ENCODE measurements at regions not wholly inside any gene's neighbourhood (a gene's known extent, or its start where the extent isn't known, plus 50 kb on each side); places are given as distances from the start of the nearest gene placed in this dataset.

DNA sequence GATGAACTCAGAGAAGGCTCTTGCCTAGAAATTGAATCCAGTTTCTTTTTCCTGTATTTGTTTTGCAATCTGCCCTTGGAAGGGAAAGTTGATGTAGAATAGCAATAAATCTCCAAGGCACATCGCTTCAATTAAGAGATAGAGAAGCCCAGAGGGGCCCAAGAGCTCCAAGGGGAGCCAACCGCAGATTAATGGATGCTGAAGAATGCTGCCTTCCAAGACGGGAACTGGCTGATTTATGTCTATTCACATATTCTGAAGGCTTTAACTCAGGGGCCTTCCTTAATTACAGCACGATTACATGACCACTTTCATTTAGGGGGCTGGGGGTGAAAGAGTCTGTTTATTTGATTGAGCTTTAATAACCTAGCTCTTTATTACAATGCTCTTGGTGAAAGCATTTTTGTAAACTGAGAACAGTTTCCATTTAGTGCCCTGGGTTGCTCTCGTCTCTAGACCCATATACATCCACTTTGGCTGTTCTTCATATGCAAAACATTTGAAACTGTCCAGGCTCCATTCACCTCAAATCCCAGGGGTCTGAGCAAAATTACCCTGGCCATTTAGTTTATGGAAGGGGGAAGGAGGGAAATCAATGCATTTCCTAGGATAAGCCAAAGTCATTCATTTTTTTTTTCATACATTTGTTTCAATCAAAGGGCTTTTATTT lies 87.4 kb upstream of the CLDN14 start (continued):
- TF ChIP-seq GLI4 (tag by site-specific recombination; IDR thresholded peaks at IDR 0.05) (no peak), ZNF707 (tag by site-specific recombination; IDR thresholded peaks at IDR 0.05) (no peak), ZNF404 (tag by site-specific recombination; IDR thresholded peaks at IDR 0.05) (no peak), ZNF184 (tag by site-specific recombination; IDR thresholded peaks at IDR 0.05) (peak; percentile 76; the same call in 1 of the 2 replicates), YY2 (tag by site-specific recombination; IDR thresholded peaks at IDR 0.05) (no peak), ZNF391 (tag by site-specific recombination; IDR thresholded peaks at IDR 0.05; ENCODE audit: borderline replicate concordance, low read depth) (no peak), ZNF48 (tag by site-specific recombination; IDR thresholded peaks at IDR 0.05) (no peak), ZBTB17 (tag by site-specific recombination; IDR thresholded peaks at IDR 0.05) (peak; percentile 89), RBAK (tag by site-specific recombination; IDR thresholded peaks at IDR 0.05) (no peak), ZSCAN23 (tag by site-specific recombination; IDR thresholded peaks at IDR 0.05) (no peak; the same call in 1 of the 2 replicates), ZNF701 (tag by site-specific recombination; IDR thresholded peaks at IDR 0.05) (no peak), GFI1B (tag by site-specific recombination; IDR thresholded peaks at IDR 0.05) (no peak; the same call in 1 of the 2 replicates), ZNF558 (tag by site-specific recombination; IDR thresholded peaks at IDR 0.05) (peak; percentile 71; the same call in 1 of the 2 replicates), ZNF549 (tag by site-specific recombination; IDR thresholded peaks at IDR 0.05) (no peak), ZNF132 (tag by site-specific recombination; IDR thresholded peaks at IDR 0.05; ENCODE audit: borderline replicate concordance) (no peak), SP3 (tag by site-specific recombination; IDR thresholded peaks at IDR 0.05) (no peak), ZBTB8A (tag by site-specific recombination; IDR thresholded peaks at IDR 0.05) (peak; percentile 83), ZNF341 (tag by site-specific recombination; IDR thresholded peaks at IDR 0.05; ENCODE audit: low read depth) (peak; percentile 61)
- TF ChIP-seq, protein P1, sequence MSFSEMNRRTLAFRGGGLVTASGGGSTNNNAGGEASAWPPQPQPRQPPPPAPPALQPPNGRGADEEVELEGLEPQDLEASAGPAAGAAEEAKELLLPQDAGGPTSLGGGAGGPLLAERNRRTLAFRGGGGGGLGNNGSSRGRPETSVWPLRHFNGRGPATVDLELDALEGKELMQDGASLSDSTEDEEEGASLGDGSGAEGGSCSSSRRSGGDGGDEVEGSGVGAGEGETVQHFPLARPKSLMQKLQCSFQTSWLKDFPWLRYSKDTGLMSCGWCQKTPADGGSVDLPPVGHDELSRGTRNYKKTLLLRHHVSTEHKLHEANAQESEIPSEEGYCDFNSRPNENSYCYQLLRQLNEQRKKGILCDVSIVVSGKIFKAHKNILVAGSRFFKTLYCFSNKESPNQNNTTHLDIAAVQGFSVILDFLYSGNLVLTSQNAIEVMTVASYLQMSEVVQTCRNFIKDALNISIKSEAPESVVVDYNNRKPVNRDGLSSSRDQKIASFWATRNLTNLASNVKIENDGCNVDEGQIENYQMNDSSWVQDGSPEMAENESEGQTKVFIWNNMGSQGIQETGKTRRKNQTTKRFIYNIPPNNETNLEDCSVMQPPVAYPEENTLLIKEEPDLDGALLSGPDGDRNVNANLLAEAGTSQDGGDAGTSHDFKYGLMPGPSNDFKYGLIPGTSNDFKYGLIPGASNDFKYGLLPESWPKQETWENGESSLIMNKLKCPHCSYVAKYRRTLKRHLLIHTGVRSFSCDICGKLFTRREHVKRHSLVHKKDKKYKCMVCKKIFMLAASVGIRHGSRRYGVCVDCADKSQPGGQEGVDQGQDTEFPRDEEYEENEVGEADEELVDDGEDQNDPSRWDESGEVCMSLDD (tag by site-specific recombination; IDR thresholded peaks at IDR 0.05), result no peak
- TF ChIP-seq, protein P2, sequence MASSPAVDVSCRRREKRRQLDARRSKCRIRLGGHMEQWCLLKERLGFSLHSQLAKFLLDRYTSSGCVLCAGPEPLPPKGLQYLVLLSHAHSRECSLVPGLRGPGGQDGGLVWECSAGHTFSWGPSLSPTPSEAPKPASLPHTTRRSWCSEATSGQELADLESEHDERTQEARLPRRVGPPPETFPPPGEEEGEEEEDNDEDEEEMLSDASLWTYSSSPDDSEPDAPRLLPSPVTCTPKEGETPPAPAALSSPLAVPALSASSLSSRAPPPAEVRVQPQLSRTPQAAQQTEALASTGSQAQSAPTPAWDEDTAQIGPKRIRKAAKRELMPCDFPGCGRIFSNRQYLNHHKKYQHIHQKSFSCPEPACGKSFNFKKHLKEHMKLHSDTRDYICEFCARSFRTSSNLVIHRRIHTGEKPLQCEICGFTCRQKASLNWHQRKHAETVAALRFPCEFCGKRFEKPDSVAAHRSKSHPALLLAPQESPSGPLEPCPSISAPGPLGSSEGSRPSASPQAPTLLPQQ (tag by site-specific recombination; IDR thresholded peaks at IDR 0.05), result peak; percentile 75
- TF ChIP-seq, protein P3, sequence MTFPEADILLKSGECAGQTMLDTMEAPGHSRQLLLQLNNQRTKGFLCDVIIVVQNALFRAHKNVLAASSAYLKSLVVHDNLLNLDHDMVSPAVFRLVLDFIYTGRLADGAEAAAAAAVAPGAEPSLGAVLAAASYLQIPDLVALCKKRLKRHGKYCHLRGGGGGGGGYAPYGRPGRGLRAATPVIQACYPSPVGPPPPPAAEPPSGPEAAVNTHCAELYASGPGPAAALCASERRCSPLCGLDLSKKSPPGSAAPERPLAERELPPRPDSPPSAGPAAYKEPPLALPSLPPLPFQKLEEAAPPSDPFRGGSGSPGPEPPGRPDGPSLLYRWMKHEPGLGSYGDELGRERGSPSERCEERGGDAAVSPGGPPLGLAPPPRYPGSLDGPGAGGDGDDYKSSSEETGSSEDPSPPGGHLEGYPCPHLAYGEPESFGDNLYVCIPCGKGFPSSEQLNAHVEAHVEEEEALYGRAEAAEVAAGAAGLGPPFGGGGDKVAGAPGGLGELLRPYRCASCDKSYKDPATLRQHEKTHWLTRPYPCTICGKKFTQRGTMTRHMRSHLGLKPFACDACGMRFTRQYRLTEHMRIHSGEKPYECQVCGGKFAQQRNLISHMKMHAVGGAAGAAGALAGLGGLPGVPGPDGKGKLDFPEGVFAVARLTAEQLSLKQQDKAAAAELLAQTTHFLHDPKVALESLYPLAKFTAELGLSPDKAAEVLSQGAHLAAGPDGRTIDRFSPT (tag by site-specific recombination; IDR thresholded peaks at IDR 0.05), result no peak
- TF ChIP-seq, protein P4, sequence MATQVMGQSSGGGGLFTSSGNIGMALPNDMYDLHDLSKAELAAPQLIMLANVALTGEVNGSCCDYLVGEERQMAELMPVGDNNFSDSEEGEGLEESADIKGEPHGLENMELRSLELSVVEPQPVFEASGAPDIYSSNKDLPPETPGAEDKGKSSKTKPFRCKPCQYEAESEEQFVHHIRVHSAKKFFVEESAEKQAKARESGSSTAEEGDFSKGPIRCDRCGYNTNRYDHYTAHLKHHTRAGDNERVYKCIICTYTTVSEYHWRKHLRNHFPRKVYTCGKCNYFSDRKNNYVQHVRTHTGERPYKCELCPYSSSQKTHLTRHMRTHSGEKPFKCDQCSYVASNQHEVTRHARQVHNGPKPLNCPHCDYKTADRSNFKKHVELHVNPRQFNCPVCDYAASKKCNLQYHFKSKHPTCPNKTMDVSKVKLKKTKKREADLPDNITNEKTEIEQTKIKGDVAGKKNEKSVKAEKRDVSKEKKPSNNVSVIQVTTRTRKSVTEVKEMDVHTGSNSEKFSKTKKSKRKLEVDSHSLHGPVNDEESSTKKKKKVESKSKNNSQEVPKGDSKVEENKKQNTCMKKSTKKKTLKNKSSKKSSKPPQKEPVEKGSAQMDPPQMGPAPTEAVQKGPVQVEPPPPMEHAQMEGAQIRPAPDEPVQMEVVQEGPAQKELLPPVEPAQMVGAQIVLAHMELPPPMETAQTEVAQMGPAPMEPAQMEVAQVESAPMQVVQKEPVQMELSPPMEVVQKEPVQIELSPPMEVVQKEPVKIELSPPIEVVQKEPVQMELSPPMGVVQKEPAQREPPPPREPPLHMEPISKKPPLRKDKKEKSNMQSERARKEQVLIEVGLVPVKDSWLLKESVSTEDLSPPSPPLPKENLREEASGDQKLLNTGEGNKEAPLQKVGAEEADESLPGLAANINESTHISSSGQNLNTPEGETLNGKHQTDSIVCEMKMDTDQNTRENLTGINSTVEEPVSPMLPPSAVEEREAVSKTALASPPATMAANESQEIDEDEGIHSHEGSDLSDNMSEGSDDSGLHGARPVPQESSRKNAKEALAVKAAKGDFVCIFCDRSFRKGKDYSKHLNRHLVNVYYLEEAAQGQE (tag by site-specific recombination; IDR thresholded peaks at IDR 0.05), result no peak
- TF ChIP-seq, protein P5, sequence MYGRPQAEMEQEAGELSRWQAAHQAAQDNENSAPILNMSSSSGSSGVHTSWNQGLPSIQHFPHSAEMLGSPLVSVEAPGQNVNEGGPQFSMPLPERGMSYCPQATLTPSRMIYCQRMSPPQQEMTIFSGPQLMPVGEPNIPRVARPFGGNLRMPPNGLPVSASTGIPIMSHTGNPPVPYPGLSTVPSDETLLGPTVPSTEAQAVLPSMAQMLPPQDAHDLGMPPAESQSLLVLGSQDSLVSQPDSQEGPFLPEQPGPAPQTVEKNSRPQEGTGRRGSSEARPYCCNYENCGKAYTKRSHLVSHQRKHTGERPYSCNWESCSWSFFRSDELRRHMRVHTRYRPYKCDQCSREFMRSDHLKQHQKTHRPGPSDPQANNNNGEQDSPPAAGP (tag by site-specific recombination; IDR thresholded peaks at IDR 0.05), result no peak
- TF ChIP-seq, protein P6, sequence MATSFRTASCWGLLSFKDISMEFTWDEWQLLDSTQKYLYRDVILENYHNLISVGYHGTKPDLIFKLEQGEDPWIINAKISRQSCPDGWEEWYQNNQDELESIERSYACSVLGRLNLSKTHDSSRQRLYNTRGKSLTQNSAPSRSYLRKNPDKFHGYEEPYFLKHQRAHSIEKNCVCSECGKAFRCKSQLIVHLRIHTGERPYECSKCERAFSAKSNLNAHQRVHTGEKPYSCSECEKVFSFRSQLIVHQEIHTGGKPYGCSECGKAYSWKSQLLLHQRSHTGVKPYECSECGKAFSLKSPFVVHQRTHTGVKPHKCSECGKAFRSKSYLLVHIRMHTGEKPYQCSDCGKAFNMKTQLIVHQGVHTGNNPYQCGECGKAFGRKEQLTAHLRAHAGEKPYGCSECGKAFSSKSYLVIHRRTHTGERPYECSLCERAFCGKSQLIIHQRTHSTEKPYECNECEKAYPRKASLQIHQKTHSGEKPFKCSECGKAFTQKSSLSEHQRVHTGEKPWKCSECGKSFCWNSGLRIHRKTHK (tag by site-specific recombination; IDR thresholded peaks at IDR 0.05), result no peak
- TF ChIP-seq, protein P7, sequence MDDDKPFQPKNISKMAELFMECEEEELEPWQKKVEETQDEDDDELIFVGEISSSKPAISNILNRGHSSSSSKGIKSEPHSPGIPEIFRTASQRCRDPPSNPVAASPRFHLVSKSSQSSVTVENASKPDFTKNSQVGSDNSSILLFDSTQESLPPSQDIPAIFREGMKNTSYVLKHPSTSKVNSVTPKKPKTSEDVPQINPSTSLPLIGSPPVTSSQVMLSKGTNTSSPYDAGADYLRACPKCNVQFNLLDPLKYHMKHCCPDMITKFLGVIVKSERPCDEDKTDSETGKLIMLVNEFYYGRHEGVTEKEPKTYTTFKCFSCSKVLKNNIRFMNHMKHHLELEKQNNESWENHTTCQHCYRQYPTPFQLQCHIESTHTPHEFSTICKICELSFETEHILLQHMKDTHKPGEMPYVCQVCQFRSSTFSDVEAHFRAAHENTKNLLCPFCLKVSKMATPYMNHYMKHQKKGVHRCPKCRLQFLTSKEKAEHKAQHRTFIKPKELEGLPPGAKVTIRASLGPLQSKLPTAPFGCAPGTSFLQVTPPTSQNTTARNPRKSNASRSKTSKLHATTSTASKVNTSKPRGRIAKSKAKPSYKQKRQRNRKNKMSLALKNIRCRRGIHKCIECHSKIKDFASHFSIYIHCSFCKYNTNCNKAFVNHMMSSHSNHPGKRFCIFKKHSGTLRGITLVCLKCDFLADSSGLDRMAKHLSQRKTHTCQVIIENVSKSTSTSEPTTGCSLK (tag by site-specific recombination; IDR thresholded peaks at IDR 0.05), result no peak

Measured in HEK293 (cell line).